ENCODE measurements at regions not wholly inside any gene's neighbourhood (a gene's known extent, or its start where the extent isn't known, plus 50 kb on each side); places are given as distances from the start of the nearest gene placed in this dataset.

DNA sequence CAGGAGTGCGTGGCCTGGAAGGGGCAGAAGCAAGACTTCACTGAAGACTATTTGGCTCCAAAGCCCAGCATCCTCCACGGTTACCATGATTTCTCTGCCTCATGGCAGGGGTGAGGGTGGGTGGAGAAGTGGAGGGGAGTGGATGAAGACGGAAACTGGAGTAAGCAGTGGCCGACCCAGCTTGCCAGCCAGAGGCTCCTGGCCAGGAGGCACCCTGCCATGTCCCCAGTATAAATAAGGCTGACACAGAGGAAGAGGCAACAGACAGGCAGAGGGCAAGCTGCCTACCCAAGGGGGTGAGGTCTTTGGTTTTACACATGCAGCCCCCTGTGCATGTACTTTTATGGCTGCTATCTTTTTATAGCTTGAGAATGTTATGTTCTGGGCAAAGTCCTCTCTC lies 102.6 kb upstream of the TBX20 start:
- DNase-seq = no peak
- TF ChIP-seq, protein P1, sequence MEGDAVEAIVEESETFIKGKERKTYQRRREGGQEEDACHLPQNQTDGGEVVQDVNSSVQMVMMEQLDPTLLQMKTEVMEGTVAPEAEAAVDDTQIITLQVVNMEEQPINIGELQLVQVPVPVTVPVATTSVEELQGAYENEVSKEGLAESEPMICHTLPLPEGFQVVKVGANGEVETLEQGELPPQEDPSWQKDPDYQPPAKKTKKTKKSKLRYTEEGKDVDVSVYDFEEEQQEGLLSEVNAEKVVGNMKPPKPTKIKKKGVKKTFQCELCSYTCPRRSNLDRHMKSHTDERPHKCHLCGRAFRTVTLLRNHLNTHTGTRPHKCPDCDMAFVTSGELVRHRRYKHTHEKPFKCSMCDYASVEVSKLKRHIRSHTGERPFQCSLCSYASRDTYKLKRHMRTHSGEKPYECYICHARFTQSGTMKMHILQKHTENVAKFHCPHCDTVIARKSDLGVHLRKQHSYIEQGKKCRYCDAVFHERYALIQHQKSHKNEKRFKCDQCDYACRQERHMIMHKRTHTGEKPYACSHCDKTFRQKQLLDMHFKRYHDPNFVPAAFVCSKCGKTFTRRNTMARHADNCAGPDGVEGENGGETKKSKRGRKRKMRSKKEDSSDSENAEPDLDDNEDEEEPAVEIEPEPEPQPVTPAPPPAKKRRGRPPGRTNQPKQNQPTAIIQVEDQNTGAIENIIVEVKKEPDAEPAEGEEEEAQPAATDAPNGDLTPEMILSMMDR (IDR thresholded peaks at IDR 0.05; ENCODE audit: insufficient read depth in 1 of 2, low read depth in 1 of 2, low read length in 1 of 2, severe bottlenecking in 1 of 2, unreplicated experiment in 1 of 2) = no peak
- H3K4me1 ChIP-seq = no peaks in the 10 kb centered on the region
- Mint-ChIP-seq H3K9me3 (ENCODE audit: unreplicated experiment) (peaks cover 11% of the 10 kb centered on the region), H3K36me3 (ENCODE audit: insufficient read depth, unreplicated experiment) (no peaks in the 10 kb centered on the region), H3K27ac (ENCODE audit: unreplicated experiment) (no peak overlapping the region), H3K4me1 (ENCODE audit: low read depth, unreplicated experiment) (no peaks in the 10 kb centered on the region), H3K27me3 (ENCODE audit: insufficient read depth, unreplicated experiment) (peaks cover 9% of the 10 kb centered on the region), H3K4me3 (ENCODE audit: unreplicated experiment) (no peak overlapping the region)
- H3K36me3 ChIP-seq (ENCODE audit: control insufficient read depth, insufficient read depth, low read length) = no peaks in the 10 kb centered on the region
- no peaks in the 10 kb centered on the region; the same call in 1 of the 2 replicates for H3K27me3 ChIP-seq (replicated peaks; ENCODE audit: control insufficient read depth, insufficient read depth, low read length)
- intact Hi-C loops (cut with micrococcal nuclease; ENCODE audit: unreplicated experiment) = no loop called here
- CTCF ChIA-PET = no interaction called here
- POLR2A ChIA-PET = no interaction called here
- no peak overlapping the region for H3K4me3 ChIP-seq (ENCODE audit: low read depth, low read length)
- H3K9me3 ChIP-seq = no peaks in the 10 kb centered on the region; the same call in 1 of the 2 replicates
- BruUV-seq (replicated peaks) = no TSS peak

DNA sequence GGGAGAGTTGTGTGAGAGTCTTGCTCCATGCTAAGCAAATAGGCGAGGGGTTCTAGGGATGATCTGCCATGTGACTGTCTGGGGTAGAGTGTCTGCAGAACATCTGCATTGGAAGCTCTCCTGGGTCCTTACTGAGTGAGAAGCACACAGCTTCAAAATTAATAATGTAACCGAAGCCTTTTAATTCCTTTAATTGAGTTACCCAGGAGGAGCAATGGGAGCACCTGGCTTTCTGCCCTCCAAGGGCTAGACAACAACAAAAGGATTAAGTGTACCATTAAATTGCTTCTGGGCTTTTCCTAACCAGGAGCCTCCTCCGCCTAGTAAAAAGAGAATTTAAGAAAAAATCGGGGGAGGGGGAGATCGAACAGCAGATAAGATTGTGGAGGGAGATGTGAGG lies 102.0 kb upstream of the TBX20 start:
- no peaks in the 10 kb centered on the region for H3K36me3 Mint-ChIP-seq (ENCODE audit: insufficient read depth, unreplicated experiment)
- ChIA-PET POLR2A (no interaction called here), CTCF (no interaction called here)
- no peaks in the 10 kb centered on the region for H3K4me1 Mint-ChIP-seq (ENCODE audit: low read depth, unreplicated experiment)
- H3K4me1 ChIP-seq = no peaks in the 10 kb centered on the region
- no peaks in the 10 kb centered on the region; the same call in 1 of the 2 replicates for H3K9me3 ChIP-seq
- no peaks in the 10 kb centered on the region; the same call in 1 of the 2 replicates for H3K27me3 ChIP-seq (replicated peaks; ENCODE audit: control insufficient read depth, insufficient read depth, low read length)
- no peak for DNase-seq
- intact Hi-C loops (cut with micrococcal nuclease; ENCODE audit: unreplicated experiment) = no loop called here
- TF ChIP-seq, protein P1 (IDR thresholded peaks at IDR 0.05; ENCODE audit: insufficient read depth in 1 of 2, low read depth in 1 of 2, low read length in 1 of 2, severe bottlenecking in 1 of 2, unreplicated experiment in 1 of 2) = no peak
- H3K36me3 ChIP-seq (ENCODE audit: control insufficient read depth, insufficient read depth, low read length) = no peaks in the 10 kb centered on the region
- no peak overlapping the region for H3K4me3 ChIP-seq (ENCODE audit: low read depth, low read length)
- H3K27ac Mint-ChIP-seq (ENCODE audit: unreplicated experiment) = no peak overlapping the region
- H3K27me3 Mint-ChIP-seq (ENCODE audit: insufficient read depth, unreplicated experiment) = peaks cover 11% of the 10 kb centered on the region
- peaks cover 11% of the 10 kb centered on the region for H3K9me3 Mint-ChIP-seq (ENCODE audit: unreplicated experiment)
- no TSS peak for BruUV-seq (replicated peaks)
- no peak overlapping the region for H3K4me3 Mint-ChIP-seq (ENCODE audit: unreplicated experiment)

DNA sequence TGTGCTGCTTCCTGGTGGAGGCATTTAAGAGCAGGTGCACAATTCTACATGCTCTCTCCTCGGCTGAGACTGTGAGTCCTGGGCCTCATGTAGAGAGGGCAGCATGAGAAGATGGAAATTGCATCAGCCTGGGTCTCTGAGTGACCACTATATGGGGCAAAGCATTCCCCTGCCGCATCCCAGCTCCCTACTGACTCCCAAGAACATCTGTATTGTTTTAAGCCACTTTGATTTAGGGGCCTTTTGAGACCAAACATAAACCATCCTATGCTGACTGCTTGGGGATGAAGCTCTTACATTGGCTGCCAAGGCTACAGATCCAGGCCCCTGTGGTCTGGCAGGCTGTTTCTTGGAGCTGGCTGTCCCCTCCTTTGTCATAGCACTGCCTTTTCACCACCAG lies 101.3 kb upstream of the TBX20 start:
- BruUV-seq (replicated peaks) = no TSS peak
- H3K4me3 ChIP-seq (ENCODE audit: low read depth, low read length) = no peak overlapping the region
- no peak overlapping the region for H3K27ac Mint-ChIP-seq (ENCODE audit: unreplicated experiment)
- ChIA-PET POLR2A (no interaction called here), CTCF (no interaction called here)
- no peaks in the 10 kb centered on the region for H3K36me3 ChIP-seq (ENCODE audit: control insufficient read depth, insufficient read depth, low read length)
- no peaks in the 10 kb centered on the region for H3K36me3 Mint-ChIP-seq (ENCODE audit: insufficient read depth, unreplicated experiment)
- no peak overlapping the region for H3K4me3 Mint-ChIP-seq (ENCODE audit: unreplicated experiment)
- no peaks in the 10 kb centered on the region; the same call in 1 of the 2 replicates for H3K27me3 ChIP-seq (replicated peaks; ENCODE audit: control insufficient read depth, insufficient read depth, low read length)
- peaks cover 11% of the 10 kb centered on the region for H3K9me3 Mint-ChIP-seq (ENCODE audit: unreplicated experiment)
- H3K27me3 Mint-ChIP-seq (ENCODE audit: insufficient read depth, unreplicated experiment) = peaks cover 11% of the 10 kb centered on the region
- H3K4me1 Mint-ChIP-seq (ENCODE audit: low read depth, unreplicated experiment) = no peaks in the 10 kb centered on the region
- no peaks in the 10 kb centered on the region; the same call in 1 of the 2 replicates for H3K9me3 ChIP-seq
- H3K4me1 ChIP-seq = no peaks in the 10 kb centered on the region
- intact Hi-C loops (cut with micrococcal nuclease; ENCODE audit: unreplicated experiment) = no loop called here
- no peak for DNase-seq
- TF ChIP-seq, protein P1 (IDR thresholded peaks at IDR 0.05; ENCODE audit: insufficient read depth in 1 of 2, low read depth in 1 of 2, low read length in 1 of 2, severe bottlenecking in 1 of 2, unreplicated experiment in 1 of 2) = no peak
